C4-2B (cell line): ENCODE measurements at regions not wholly inside any gene's neighbourhood (a gene's known extent, or its start where the extent isn't known, plus 50 kb on each side); places are given as distances from the start of the nearest gene placed in this dataset.

Experiments used
- H3K27ac ChIP-seq: fragments of 450-650 bp; 2 replicates; pipeline ENCODE4 v1.5.1; 2017
- CTCF ChIP-seq: fragments of 450-650 bp; conservative IDR thresholded peaks from 2 replicates; pipeline ENCODE4 v1.5.1; 2017; ENCODE audit warnings: mild to moderate bottlenecking
- ZFX ChIP-seq: fragments of 450-650 bp; IDR thresholded peaks from 2 replicates; pipeline ENCODE4 v1.6.1; 2017

GRCh38 chr11:98207086-98207485 is 813.7 kb upstream of the CNTN5 start:
- H3K27ac ChIP-seq: no peak overlapping the region
- TF ChIP-seq ZFX: no peak
- TF ChIP-seq CTCF: no peak

GRCh38 chr11:98227278-98227677 is 793.5 kb upstream of the CNTN5 start:
- no peak for TF ChIP-seq CTCF
- no peak for TF ChIP-seq ZFX
- H3K27ac ChIP-seq: no peak overlapping the region

- no peak overlapping the region for H3K27ac ChIP-seq
- TF ChIP-seq ZFX (no peak), CTCF (no peak)
Observed at GRCh38 chr11:98230678-98231077, 790.1 kb upstream of the CNTN5 start.

GRCh38 chr11:98234698-98235097 is 786.1 kb upstream of the CNTN5 start:
- no peak for TF ChIP-seq CTCF
- no peak for TF ChIP-seq ZFX
- H3K27ac ChIP-seq: no peak overlapping the region

- H3K27ac ChIP-seq: no peak overlapping the region
Observed at GRCh38 chr11:98243897-98244296, 776.9 kb upstream of the CNTN5 start.

GRCh38 chr11:98260983-98261382 is 759.8 kb upstream of the CNTN5 start:
- no peak for TF ChIP-seq ZFX
- TF ChIP-seq CTCF: peak; percentile 69
- no peak overlapping the region for H3K27ac ChIP-seq

More at GRCh38 chr11:98243897-98244296, 776.9 kb upstream of the CNTN5 start:
- no peak for TF ChIP-seq ZFX
- no peak for TF ChIP-seq CTCF

- no peak for TF ChIP-seq ZFX
- TF ChIP-seq CTCF: no peak
- H3K27ac ChIP-seq: no peak overlapping the region
Observed at GRCh38 chr11:98277251-98277912, 743.4 kb upstream of the CNTN5 start.
